Fibroblast of villous mesenchyme (primary cell): ENCODE measurements at regions not wholly inside any gene's neighbourhood (a gene's known extent, or its start where the extent isn't known, plus 50 kb on each side); places are given as distances from the start of the nearest gene placed in this dataset.

Source experiments
- DNase-seq: peaks from one replicate; pipeline ENCODE4 v3.0.0-alpha.2; 2010; ENCODE audit warnings: low read depth
- H3K4me3 ChIP-seq: 2 replicates; pipeline ENCODE4 v1.5.1; 2011; ENCODE audit warnings: low read depth, mild to moderate bottlenecking, low read length
- TF ChIP-seq, protein P1 (sequence below): IDR thresholded peaks from 2 replicates; pipeline ENCODE4 v1.5.1; 2012; ENCODE audit warnings: low read depth, mild to moderate bottlenecking, low read length; ENCODE audit not compliant: insufficient read depth

GRCh38 chr15:94644433-94644832, 413.1 kb downstream of the MCTP2 start:
- H3K4me3 ChIP-seq = no peak overlapping the region
- no peak for DNase-seq
- TF ChIP-seq, protein P1, sequence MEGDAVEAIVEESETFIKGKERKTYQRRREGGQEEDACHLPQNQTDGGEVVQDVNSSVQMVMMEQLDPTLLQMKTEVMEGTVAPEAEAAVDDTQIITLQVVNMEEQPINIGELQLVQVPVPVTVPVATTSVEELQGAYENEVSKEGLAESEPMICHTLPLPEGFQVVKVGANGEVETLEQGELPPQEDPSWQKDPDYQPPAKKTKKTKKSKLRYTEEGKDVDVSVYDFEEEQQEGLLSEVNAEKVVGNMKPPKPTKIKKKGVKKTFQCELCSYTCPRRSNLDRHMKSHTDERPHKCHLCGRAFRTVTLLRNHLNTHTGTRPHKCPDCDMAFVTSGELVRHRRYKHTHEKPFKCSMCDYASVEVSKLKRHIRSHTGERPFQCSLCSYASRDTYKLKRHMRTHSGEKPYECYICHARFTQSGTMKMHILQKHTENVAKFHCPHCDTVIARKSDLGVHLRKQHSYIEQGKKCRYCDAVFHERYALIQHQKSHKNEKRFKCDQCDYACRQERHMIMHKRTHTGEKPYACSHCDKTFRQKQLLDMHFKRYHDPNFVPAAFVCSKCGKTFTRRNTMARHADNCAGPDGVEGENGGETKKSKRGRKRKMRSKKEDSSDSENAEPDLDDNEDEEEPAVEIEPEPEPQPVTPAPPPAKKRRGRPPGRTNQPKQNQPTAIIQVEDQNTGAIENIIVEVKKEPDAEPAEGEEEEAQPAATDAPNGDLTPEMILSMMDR = no peak

DNA sequence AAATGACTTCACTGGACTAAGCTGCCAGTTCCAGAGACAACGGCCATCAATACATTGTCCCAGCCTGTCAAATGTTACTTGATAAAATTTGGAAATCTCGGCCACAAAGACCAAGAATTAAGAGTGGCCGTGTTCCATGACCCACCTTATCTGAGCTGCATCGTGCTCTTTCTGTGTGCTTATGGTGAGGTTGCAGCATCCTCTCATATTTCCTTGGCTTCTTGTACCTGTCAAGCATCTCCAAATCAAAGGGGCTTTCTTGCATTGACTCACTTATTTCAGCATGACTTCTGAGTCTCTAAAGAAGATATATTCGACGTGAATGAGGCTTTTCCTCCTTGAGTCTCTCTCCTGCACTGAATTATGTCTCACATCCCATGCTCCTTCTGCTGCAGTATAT, 421.7 kb downstream of the MCTP2 start:
- TF ChIP-seq, protein P1 = no peak
- H3K4me3 ChIP-seq = no peak overlapping the region
- no peak for DNase-seq

GRCh38 chr15:94655249-94655880, 424.0 kb downstream of the MCTP2 start:
- no peak overlapping the region for H3K4me3 ChIP-seq
- no peak for DNase-seq
- TF ChIP-seq, protein P1 = no peak

- no peak for DNase-seq
- no peak overlapping the region for H3K4me3 ChIP-seq
- TF ChIP-seq, protein P1 = no peak
Measured at GRCh38 chr15:94665676-94666441, 434.5 kb downstream of the MCTP2 start.

GRCh38 chr15:94666553-94666952, 435.2 kb downstream of the MCTP2 start:
- H3K4me3 ChIP-seq = no peak overlapping the region
- no peak for DNase-seq
- TF ChIP-seq, protein P1 = no peak

DNA sequence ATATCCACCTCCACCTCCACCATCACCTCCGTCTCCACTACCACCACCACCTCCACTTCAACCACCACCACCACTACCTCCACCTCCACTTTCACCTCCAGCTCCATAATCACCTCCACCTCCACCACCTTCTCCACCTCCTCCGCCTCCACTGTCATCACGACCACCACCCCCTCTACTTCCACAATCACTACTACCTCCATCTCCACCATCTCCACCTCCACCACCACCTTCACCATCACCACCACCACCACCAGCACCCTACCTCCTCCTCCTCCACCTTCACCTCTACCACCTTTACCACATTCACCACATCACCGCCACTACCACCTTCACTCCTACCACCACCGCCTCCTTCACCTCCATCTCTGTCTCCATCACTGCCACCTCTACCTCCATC, 435.7 kb downstream of the MCTP2 start:
- TF ChIP-seq, protein P1 = no peak
- DNase-seq = no peak
- no peak overlapping the region for H3K4me3 ChIP-seq
